GM12878 (cell line): ENCODE measurements at regions not wholly inside any gene's neighbourhood (a gene's known extent, or its start where the extent isn't known, plus 50 kb on each side); places are given as distances from the start of the nearest gene placed in this dataset.

ENCODE experiments used
- CTCF ChIP-seq, 3 experiments: IDR thresholded peaks in 2 of 3; conservative IDR thresholded peaks in 1 of 3; 2 replicates each; pipeline ENCODE4 v1.5.1; 2011; ENCODE audit warnings: low read depth in 3 of 3, low read length in 3 of 3, mild to moderate bottlenecking in 3 of 3, control low read depth in 2 of 3, moderate library complexity in 2 of 3, inconsistent platforms in 1 of 3, mixed read lengths in 1 of 3; ENCODE audit not compliant: control insufficient read depth in 2 of 3, insufficient read depth in 1 of 3; ENCODE audit errors: extremely low read depth in 1 of 3
- EP300 ChIP-seq, 2 experiments: fragments of 150-350 bp in 1 of 2; IDR thresholded peaks; 2 replicates each; pipeline ENCODE4 v1.6.1; 2011 to 2012; ENCODE audit warnings: low read depth in 2 of 2, low read length in 2 of 2, borderline replicate concordance in 1 of 2, improper control_type of control experiment in 1 of 2, inconsistent platforms in 1 of 2; ENCODE audit not compliant: control insufficient read depth in 1 of 2
- EZH2 ChIP-seq: IDR thresholded peaks from 2 replicates; pipeline ENCODE4 v1.6.1; 2012; ENCODE audit warnings: low read depth, mild to moderate bottlenecking, control low read depth, inconsistent platforms, low read length, borderline replicate concordance; ENCODE audit not compliant: control insufficient read depth
- IKZF1 ChIP-seq: fragments of 450-650 bp; conservative IDR thresholded peaks from 2 replicates; pipeline ENCODE4 v1.6.1; 2017; ENCODE audit warnings: antibody characterized with exemption, mild to moderate bottlenecking
- RFX5 ChIP-seq: IDR thresholded peaks from 2 replicates; pipeline ENCODE4 v1.6.1; 2011; ENCODE audit warnings: low read depth, low read length, improper control_type of control experiment
- ZNF217 ChIP-seq: fragments of 450-650 bp; IDR thresholded peaks from 2 replicates; pipeline ENCODE4 v1.6.1; 2017; ENCODE audit warnings: antibody characterized with exemption, mild to moderate bottlenecking
- ZNF274 ChIP-seq: IDR thresholded peaks from one replicate; pipeline ENCODE4 v1.8.0; 2011; ENCODE audit not compliant: insufficient read length, insufficient read depth

- TF ChIP-seq EP300 (IDR thresholded peaks at IDR 0.05; ENCODE audit: borderline replicate concordance in 1 of 2, control insufficient read depth in 1 of 2, low read depth in 2 of 2, low read length in 2 of 2) (no peak), CTCF (IDR thresholded peaks at IDR 0.05 in 2 of 3, conservative IDR thresholded peaks at IDR 0.05 in 1 of 3; ENCODE audit: control insufficient read depth in 2 of 3, extremely low read depth in 1 of 3, insufficient read depth in 1 of 3, low read depth in 3 of 3, low read length in 3 of 3) (no peak), ZNF217 (no peak), ZNF274 (no peak), EZH2 (no peak), RFX5 (no peak), IKZF1 (no peak)
These were observed 135.2 kb upstream of the PRL start for GRCh38 chr6:22432060-22432459.
